A673 (cell line): ENCODE measurements at regions not wholly inside any gene's neighbourhood (a gene's known extent, or its start where the extent isn't known, plus 50 kb on each side); places are given as distances from the start of the nearest gene placed in this dataset.

Experiments
- BruUV-seq: library from RNA; stranded (reverse); fragments of 400-500 nt; replicated peaks from 2 replicates; lab custom pipeline; 2021; lab: Mats Ljungman, UMichigan
- CTCF ChIA-PET: fragments of 300-600 bp; sonication (Branson Sonifier 250); formaldehyde crosslinking; loops from one replicate; lab custom pipeline; 2022; ENCODE audit warnings: antibody characterized with exemption; lab: Charles Lee
- POLR2A ChIA-PET: fragments of 300-600 bp; sonication (Branson Sonifier 250); formaldehyde crosslinking; loops from one replicate; lab custom pipeline; 2022; ENCODE audit warnings: antibody characterized with exemption; ENCODE audit not compliant: low non-redundant PET; lab: Charles Lee
- DNase-seq: peaks from one replicate; pipeline ENCODE4 v3.0.0-alpha.2; 2015; ENCODE audit warnings: low spot score
- H3K27ac ChIP-seq: fragments of 200-600 bp; sonication (generic); 2 replicates; pipeline ENCODE4 v1.5.1; 2016; ENCODE audit warnings: mixed run types, low read depth, mild to moderate bottlenecking, mixed read lengths, antibody characterized with exemption, low read length; ENCODE audit not compliant: poor library complexity, severe bottlenecking
- H3K27me3 ChIP-seq: fragments of 200-600 bp; sonication (generic); replicated peaks from 2 replicates; pipeline ENCODE4 v1.6.1; 2017; ENCODE audit warnings: mixed run types, low read depth, mild to moderate bottlenecking, mixed read lengths, antibody characterized with exemption, low read length; ENCODE audit not compliant: insufficient read depth, poor library complexity
- H3K36me3 ChIP-seq: fragments of 200-600 bp; sonication (generic); 2 replicates; pipeline ENCODE4 v1.6.1; 2016; ENCODE audit warnings: mixed run types, mild to moderate bottlenecking, mixed read lengths, antibody characterized with exemption, low read length; ENCODE audit not compliant: insufficient read depth, poor library complexity, severe bottlenecking
- H3K4me1 ChIP-seq: fragments of 200-600 bp; sonication (generic); 2 replicates; pipeline ENCODE4 v1.6.1; 2017; ENCODE audit warnings: mixed run types, mild to moderate bottlenecking, mixed read lengths, antibody characterized with exemption, low read length; ENCODE audit not compliant: insufficient read depth, poor library complexity, severe bottlenecking
- H3K4me3 ChIP-seq: fragments of 200-600 bp; sonication (generic); 2 replicates; pipeline ENCODE4 v1.5.1; 2016; ENCODE audit warnings: low read depth, mixed run types, mild to moderate bottlenecking, mixed read lengths, low read length; ENCODE audit not compliant: poor library complexity, severe bottlenecking
- H3K9me3 ChIP-seq: fragments of 200-600 bp; sonication (generic); 2 replicates; pipeline ENCODE4 v1.6.1; 2016; ENCODE audit warnings: mixed run types, low read depth, mild to moderate bottlenecking, mixed read lengths, antibody characterized with exemption, low read length; ENCODE audit not compliant: poor library complexity, severe bottlenecking
- EZH2 ChIP-seq: fragments of 200-600 bp; sonication (generic); IDR thresholded peaks from 2 replicates; pipeline ENCODE4 v1.6.1; 2017; ENCODE audit warnings: borderline replicate concordance, low read depth, mild to moderate bottlenecking, mixed read lengths, antibody characterized with exemption, low read length; ENCODE audit not compliant: poor library complexity, severe bottlenecking
- intact Hi-C: fragments of 100-400 bp; cut with micrococcal nuclease; formaldehyde crosslinking; loops from one replicate; pipeline ENCODE4 v1.10.0; 2022; ENCODE audit not compliant: unreplicated experiment
- TF ChIP-seq, protein P1 (sequence below): fragments of 300-800, 200-600 bp; sonication (generic); conservative IDR thresholded peaks from 2 replicates; pipeline ENCODE4 v1.5.1; 2017; ENCODE audit warnings: low read depth, mild to moderate bottlenecking, antibody characterized with exemption, low read length, moderate library complexity, mixed read lengths

DNA sequence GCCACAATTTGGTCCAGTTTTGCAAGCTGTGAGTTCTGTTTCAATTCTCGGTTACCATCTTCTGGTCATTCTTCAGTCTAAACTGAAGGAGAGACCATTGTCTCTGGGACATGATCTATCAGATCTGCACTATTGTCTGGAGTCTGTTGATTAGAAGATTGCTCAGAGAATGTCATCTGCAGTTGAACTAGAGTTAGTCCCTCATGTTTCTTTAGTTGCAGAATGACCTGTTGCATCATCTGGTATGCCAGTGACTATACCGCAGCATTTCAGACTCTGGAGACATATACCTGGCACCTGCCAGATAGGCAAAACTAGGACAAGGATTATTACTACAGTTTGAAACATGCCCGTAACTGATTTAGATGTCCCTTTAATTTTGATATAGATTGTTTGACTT, 194.8 kb downstream of the LRRC70 start:
- no peaks in the 10 kb centered on the region for H3K36me3 ChIP-seq
- no peaks in the 10 kb centered on the region for H3K27me3 ChIP-seq
- H3K27ac ChIP-seq: no peak overlapping the region
- no peaks in the 10 kb centered on the region for H3K4me1 ChIP-seq
- TF ChIP-seq, protein P1, sequence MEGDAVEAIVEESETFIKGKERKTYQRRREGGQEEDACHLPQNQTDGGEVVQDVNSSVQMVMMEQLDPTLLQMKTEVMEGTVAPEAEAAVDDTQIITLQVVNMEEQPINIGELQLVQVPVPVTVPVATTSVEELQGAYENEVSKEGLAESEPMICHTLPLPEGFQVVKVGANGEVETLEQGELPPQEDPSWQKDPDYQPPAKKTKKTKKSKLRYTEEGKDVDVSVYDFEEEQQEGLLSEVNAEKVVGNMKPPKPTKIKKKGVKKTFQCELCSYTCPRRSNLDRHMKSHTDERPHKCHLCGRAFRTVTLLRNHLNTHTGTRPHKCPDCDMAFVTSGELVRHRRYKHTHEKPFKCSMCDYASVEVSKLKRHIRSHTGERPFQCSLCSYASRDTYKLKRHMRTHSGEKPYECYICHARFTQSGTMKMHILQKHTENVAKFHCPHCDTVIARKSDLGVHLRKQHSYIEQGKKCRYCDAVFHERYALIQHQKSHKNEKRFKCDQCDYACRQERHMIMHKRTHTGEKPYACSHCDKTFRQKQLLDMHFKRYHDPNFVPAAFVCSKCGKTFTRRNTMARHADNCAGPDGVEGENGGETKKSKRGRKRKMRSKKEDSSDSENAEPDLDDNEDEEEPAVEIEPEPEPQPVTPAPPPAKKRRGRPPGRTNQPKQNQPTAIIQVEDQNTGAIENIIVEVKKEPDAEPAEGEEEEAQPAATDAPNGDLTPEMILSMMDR: no peak
- TF ChIP-seq EZH2: no peak
- CTCF ChIA-PET: no interaction called here
- POLR2A ChIA-PET: no interaction called here
- intact Hi-C loops: no loop called here
- H3K9me3 ChIP-seq: no peaks in the 10 kb centered on the region
- BruUV-seq: no TSS peak
- no peak overlapping the region for H3K4me3 ChIP-seq
- no peak for DNase-seq

DNA sequence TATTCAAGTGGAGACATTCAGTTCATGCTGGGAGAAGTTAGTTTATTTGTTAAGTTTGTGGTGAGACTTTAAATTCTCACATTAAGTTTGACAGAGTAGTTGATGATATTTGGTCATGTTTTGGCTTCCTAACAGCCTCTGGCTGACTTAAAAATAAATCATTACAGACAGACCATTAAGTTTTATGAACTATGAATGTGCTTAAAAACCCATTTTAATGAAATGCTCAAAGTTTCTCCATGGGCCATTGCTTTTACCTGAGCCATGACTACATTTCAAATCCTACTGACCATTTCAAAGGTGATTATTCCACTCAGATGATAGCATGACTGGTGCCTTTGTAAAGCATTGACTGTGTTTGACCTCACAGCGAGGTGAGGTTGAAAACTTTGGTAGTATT, 192.7 kb downstream of the LRRC70 start:
- Histone ChIP-seq H3K4me1 (no peaks in the 10 kb centered on the region), H3K36me3 (no peaks in the 10 kb centered on the region), H3K4me3 (no peak overlapping the region), H3K9me3 (no peaks in the 10 kb centered on the region), H3K27ac (no peak overlapping the region), H3K27me3 (no peaks in the 10 kb centered on the region)
- ChIA-PET POLR2A (no interaction called here), CTCF (no interaction called here)
- DNase-seq: no peak
- no TSS peak for BruUV-seq
- TF ChIP-seq EZH2: no peak
- TF ChIP-seq, protein P1: no peak
- intact Hi-C loops: no loop called here

DNA sequence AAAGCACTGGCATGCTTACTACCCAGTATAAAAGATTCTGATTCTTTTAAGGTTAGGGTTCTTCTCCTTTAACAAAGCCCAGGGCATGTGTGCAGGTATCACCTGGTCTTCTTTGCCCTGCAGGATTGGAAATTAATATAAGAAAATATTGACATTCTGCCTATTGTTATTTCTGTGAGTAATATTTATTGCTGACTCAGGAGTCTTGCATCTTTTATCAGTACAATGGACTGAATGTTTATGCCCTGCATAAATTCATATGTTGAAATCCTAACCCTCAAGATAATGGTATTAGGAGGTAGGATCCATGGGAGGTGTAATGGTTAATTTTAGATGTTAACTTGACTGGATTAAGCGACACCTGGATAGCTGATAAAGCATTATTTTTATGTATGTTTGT, 189.0 kb downstream of the LRRC70 start:
- Histone ChIP-seq H3K27ac (no peak overlapping the region), H3K9me3 (no peaks in the 10 kb centered on the region), H3K4me1 (no peaks in the 10 kb centered on the region), H3K4me3 (no peak overlapping the region), H3K36me3 (no peaks in the 10 kb centered on the region), H3K27me3 (no peaks in the 10 kb centered on the region)
- CTCF ChIA-PET: no interaction called here
- no peak for DNase-seq
- intact Hi-C loops: no loop called here
- TF ChIP-seq, protein P1: no peak
- TF ChIP-seq EZH2: no peak
- POLR2A ChIA-PET: no interaction called here
- no TSS peak for BruUV-seq
